ENCODE measurements at regions not wholly inside any gene's neighbourhood (a gene's known extent, or its start where the extent isn't known, plus 50 kb on each side); places are given as distances from the start of the nearest gene placed in this dataset.

DNA sequence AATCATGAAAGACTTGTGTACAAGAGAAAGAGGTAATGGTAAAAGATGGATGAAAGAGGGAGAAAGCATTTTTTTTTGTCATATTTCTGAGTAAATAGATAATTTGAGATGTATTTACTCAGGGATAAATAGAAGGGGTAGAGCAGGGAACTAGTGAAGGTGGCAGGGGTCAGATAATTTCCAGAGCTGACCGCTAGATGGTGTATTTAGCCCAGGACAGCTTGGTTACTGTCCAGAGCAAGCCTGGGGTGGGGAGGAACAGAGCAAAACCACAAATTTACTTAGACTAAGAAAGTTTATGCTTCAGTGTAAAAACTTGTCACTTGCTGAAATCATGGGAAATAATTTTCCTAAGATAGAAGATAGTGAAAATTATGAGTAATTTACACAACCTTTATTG lies 91.5 kb downstream of the XCL2 start:
- TF ChIP-seq, protein P1, sequence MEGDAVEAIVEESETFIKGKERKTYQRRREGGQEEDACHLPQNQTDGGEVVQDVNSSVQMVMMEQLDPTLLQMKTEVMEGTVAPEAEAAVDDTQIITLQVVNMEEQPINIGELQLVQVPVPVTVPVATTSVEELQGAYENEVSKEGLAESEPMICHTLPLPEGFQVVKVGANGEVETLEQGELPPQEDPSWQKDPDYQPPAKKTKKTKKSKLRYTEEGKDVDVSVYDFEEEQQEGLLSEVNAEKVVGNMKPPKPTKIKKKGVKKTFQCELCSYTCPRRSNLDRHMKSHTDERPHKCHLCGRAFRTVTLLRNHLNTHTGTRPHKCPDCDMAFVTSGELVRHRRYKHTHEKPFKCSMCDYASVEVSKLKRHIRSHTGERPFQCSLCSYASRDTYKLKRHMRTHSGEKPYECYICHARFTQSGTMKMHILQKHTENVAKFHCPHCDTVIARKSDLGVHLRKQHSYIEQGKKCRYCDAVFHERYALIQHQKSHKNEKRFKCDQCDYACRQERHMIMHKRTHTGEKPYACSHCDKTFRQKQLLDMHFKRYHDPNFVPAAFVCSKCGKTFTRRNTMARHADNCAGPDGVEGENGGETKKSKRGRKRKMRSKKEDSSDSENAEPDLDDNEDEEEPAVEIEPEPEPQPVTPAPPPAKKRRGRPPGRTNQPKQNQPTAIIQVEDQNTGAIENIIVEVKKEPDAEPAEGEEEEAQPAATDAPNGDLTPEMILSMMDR (IDR thresholded peaks at IDR 0.05; ENCODE audit: low read depth, low read length), result peak; percentile 20
- no peak for TF ChIP-seq EZH2phosphoT487 (IDR thresholded peaks at IDR 0.05; ENCODE audit: low read depth)
